ENCODE measurements at regions not wholly inside any gene's neighbourhood (a gene's known extent, or its start where the extent isn't known, plus 50 kb on each side); places are given as distances from the start of the nearest gene placed in this dataset.

DNA sequence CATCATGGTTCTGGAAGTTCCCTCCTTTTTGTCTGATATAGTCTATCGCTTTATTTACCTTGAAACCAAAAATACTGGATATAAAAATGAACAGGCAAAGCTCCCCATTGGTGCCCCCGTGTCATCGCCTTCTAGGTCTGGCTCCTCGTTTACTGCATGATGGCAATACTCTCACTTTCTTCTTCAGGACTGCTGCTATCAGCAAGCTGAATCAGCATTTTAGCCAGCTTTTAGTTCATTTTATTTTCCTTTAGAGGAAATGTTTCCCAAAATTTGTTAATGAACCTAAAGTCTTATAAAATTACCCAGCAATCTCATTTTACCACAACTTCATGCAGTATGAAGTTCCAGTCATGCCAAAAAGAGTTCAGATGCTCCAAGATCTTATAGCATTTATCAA is 80.5 kb downstream of the ZIC3 start:
- H3K4me3 ChIP-seq (replicated peaks in 1 of 2; ENCODE audit: low read depth in 1 of 2, low read length in 2 of 2), result no peak overlapping the region
- CTCF ChIA-PET, result no interaction called here
- no peak overlapping the region for H3K4me2 ChIP-seq (ENCODE audit: low read length)
- H3K4me1 ChIP-seq (ENCODE audit: control insufficient read depth in 1 of 2, insufficient read depth in 2 of 2, low read length in 2 of 2), result no peaks in the 10 kb centered on the region
- H2AFZ ChIP-seq (ENCODE audit: low read depth, low read length, poor library complexity, severe bottlenecking), result no peak overlapping the region
- no peak for TF ChIP-seq SP1 (IDR thresholded peaks at IDR 0.05; ENCODE audit: low read depth)
- TF ChIP-seq, protein P1, sequence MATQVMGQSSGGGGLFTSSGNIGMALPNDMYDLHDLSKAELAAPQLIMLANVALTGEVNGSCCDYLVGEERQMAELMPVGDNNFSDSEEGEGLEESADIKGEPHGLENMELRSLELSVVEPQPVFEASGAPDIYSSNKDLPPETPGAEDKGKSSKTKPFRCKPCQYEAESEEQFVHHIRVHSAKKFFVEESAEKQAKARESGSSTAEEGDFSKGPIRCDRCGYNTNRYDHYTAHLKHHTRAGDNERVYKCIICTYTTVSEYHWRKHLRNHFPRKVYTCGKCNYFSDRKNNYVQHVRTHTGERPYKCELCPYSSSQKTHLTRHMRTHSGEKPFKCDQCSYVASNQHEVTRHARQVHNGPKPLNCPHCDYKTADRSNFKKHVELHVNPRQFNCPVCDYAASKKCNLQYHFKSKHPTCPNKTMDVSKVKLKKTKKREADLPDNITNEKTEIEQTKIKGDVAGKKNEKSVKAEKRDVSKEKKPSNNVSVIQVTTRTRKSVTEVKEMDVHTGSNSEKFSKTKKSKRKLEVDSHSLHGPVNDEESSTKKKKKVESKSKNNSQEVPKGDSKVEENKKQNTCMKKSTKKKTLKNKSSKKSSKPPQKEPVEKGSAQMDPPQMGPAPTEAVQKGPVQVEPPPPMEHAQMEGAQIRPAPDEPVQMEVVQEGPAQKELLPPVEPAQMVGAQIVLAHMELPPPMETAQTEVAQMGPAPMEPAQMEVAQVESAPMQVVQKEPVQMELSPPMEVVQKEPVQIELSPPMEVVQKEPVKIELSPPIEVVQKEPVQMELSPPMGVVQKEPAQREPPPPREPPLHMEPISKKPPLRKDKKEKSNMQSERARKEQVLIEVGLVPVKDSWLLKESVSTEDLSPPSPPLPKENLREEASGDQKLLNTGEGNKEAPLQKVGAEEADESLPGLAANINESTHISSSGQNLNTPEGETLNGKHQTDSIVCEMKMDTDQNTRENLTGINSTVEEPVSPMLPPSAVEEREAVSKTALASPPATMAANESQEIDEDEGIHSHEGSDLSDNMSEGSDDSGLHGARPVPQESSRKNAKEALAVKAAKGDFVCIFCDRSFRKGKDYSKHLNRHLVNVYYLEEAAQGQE (IDR thresholded peaks at IDR 0.05; ENCODE audit: low read depth), result no peak
- no peak for TF ChIP-seq ZNF274 (IDR thresholded peaks at IDR 0.05; ENCODE audit: low read depth, low read length)
- no peaks in the 10 kb centered on the region for H3K27me3 ChIP-seq (ENCODE audit: insufficient read depth, low read length)
- POLR2A ChIA-PET, result no interaction called here
- no peaks in the 10 kb centered on the region for H3K79me2 ChIP-seq (ENCODE audit: insufficient read depth, low read length)
- H4K20me1 ChIP-seq (ENCODE audit: insufficient read depth), result no peaks in the 10 kb centered on the region
- intact Hi-C loops (cut with micrococcal nuclease), result no loop called here
- no peak overlapping the region for H3K9ac ChIP-seq (ENCODE audit: low read length)
- no peaks in the 10 kb centered on the region for H3K9me3 ChIP-seq (ENCODE audit: control insufficient read depth in 1 of 2, insufficient read depth in 1 of 2, low read depth in 1 of 2, low read length in 2 of 2)
- no TSS peak for BruUV-seq (replicated peaks)
- RAD21 ChIA-PET (ENCODE audit: low non-redundant PET in 1 of 2, low total read pairs in 2 of 2, uncharacterized antibody in 2 of 2, unreplicated experiment in 2 of 2), result no interaction called here
- no peaks in the 10 kb centered on the region for H3K36me3 ChIP-seq (ENCODE audit: control insufficient read depth in 1 of 2, insufficient read depth in 2 of 2, low read length in 2 of 2)
- no peak for ATAC-seq
- no peaks in the 10 kb centered on the region for H3K9me2 ChIP-seq (ENCODE audit: insufficient read depth)
- H3K27ac ChIP-seq (ENCODE audit: low read depth, low read length), result no peak overlapping the region
- no peak for DNase-seq (ENCODE audit: low read depth, low spot score)

DNA sequence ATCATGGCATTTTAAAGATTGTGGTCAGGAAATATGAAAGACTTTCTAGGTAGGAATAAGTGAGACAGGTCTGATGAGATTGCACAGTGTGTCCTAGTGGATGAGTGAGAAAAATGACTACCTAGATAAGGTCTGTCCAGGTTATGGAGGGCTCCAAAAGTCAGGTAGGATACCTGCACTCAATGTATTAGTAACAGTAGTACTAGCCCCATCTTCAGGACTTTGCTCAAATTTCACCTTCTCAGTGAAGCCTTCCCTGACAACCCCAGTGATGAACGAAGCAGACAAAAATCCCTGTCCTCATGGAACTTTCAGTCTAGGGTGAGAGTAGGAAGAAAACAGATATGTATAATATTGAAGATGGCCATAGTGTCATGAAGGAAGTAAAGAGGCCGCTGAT is 85.7 kb downstream of the ZIC3 start:
- ChIA-PET POLR2A (no interaction called here), CTCF (no interaction called here), RAD21 (ENCODE audit: low non-redundant PET in 1 of 2, low total read pairs in 2 of 2, uncharacterized antibody in 2 of 2, unreplicated experiment in 2 of 2) (no interaction called here)
- no peaks in the 10 kb centered on the region for H3K9me3 ChIP-seq (ENCODE audit: control insufficient read depth in 1 of 2, insufficient read depth in 1 of 2, low read depth in 1 of 2, low read length in 2 of 2)
- no peak overlapping the region for H3K4me3 ChIP-seq (replicated peaks in 1 of 2; ENCODE audit: low read depth in 1 of 2, low read length in 2 of 2)
- H3K36me3 ChIP-seq (ENCODE audit: control insufficient read depth in 1 of 2, insufficient read depth in 2 of 2, low read length in 2 of 2), result no peaks in the 10 kb centered on the region
- no peak overlapping the region for H2AFZ ChIP-seq (ENCODE audit: low read depth, low read length, poor library complexity, severe bottlenecking)
- H3K9me2 ChIP-seq (ENCODE audit: insufficient read depth), result no peaks in the 10 kb centered on the region
- H3K27me3 ChIP-seq (ENCODE audit: insufficient read depth, low read length), result no peaks in the 10 kb centered on the region
- H3K27ac ChIP-seq (ENCODE audit: low read depth, low read length), result no peak overlapping the region
- intact Hi-C loops (cut with micrococcal nuclease), result no loop called here
- H3K4me2 ChIP-seq (ENCODE audit: low read length), result no peak overlapping the region
- no peaks in the 10 kb centered on the region for H4K20me1 ChIP-seq (ENCODE audit: insufficient read depth)
- DNase-seq (ENCODE audit: low read depth, low spot score), result no peak
- H3K4me1 ChIP-seq (ENCODE audit: control insufficient read depth in 1 of 2, insufficient read depth in 2 of 2, low read length in 2 of 2), result no peaks in the 10 kb centered on the region
- H3K79me2 ChIP-seq (ENCODE audit: insufficient read depth, low read length), result no peaks in the 10 kb centered on the region
- BruUV-seq (replicated peaks), result no TSS peak
- ATAC-seq, result no peak
- no peak overlapping the region for H3K9ac ChIP-seq (ENCODE audit: low read length)
- no peak for TF ChIP-seq CBX3 (IDR thresholded peaks at IDR 0.05; ENCODE audit: low read depth)
- no peak for TF ChIP-seq ELF1 (IDR thresholded peaks at IDR 0.05; ENCODE audit: borderline replicate concordance, low read depth)
- no peak for TF ChIP-seq SRF (IDR thresholded peaks at IDR 0.05; ENCODE audit: low read depth)
- no peak for TF ChIP-seq POLR2AphosphoS5 (IDR thresholded peaks at IDR 0.05; ENCODE audit: low read depth, low read length)
- TF ChIP-seq POLR2A (IDR thresholded peaks at IDR 0.05; ENCODE audit: borderline replicate concordance, extremely low read depth, insufficient read depth, insufficient read length), result no peak
- no peak for TF ChIP-seq SIN3A (IDR thresholded peaks at IDR 0.05; ENCODE audit: low read depth)
- TF ChIP-seq, protein P1 (IDR thresholded peaks at IDR 0.05; ENCODE audit: low read depth), result no peak
- TF ChIP-seq FOSL1 (IDR thresholded peaks at IDR 0.05; ENCODE audit: low read depth), result no peak
- no peak for TF ChIP-seq EGR1 (IDR thresholded peaks at IDR 0.05; ENCODE audit: low read depth)
- no peak for TF ChIP-seq CTCF (IDR thresholded peaks at IDR 0.05 in 2 of 3, conservative IDR thresholded peaks at IDR 0.05 in 1 of 3; ENCODE audit: borderline replicate concordance in 1 of 3, insufficient read depth in 1 of 3, low read depth in 2 of 3, low read length in 2 of 3)
- TF ChIP-seq CEBPB (IDR thresholded peaks at IDR 0.05; ENCODE audit: low read depth), result no peak
- no peak for TF ChIP-seq ZNF274 (IDR thresholded peaks at IDR 0.05; ENCODE audit: low read depth, low read length)
